ENCODE measurements at regions not wholly inside any gene's neighbourhood (a gene's known extent, or its start where the extent isn't known, plus 50 kb on each side); places are given as distances from the start of the nearest gene placed in this dataset.

DNA sequence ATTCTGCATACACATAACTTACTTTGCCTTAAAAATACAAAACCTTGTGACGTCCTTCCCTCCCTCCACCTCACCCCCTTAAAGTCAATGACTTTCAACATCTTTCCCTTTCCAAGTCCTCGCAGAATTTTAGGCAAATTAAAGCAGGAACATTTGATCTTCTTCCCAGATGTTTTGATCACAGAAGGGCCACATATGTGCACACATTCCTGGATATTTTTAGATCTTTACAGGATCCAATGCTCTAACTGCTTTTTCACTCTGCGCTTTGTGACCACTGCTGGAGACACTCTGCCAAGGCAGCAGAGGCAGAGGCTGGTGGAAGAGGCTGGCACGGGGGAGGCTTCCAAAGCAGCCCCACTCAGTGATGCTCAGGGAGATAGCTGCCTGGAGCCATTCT lies 130.7 kb downstream of the SEC61B start:
- Histone ChIP-seq H3K36me3 (no peaks in the 10 kb centered on the region), H3K4me3 (no peak overlapping the region), H3K27me3 (no peaks in the 10 kb centered on the region), H3K9me3 (no peaks in the 10 kb centered on the region), H3K4me1 (peaks cover 0 to 7% (median 2%) of the 10 kb centered on the region in 4 donors), H3K27ac (peak overlapping the region in 3 of 4 donors; percentile 42 to 74 (median 71))
- DNase-seq (no peak), ATAC-seq (ENCODE audit: low FRiP score in 2 of 2) (no peak)
- WGBS, 2 donors: 61 to 78% methylated on average over 4 of the region's 4 CpGs
- no peak for TF ChIP-seq POLR2AphosphoS5 (IDR thresholded peaks at IDR 0.05)

- Histone ChIP-seq H3K4me1 (peaks cover 0 to 7% (median 2%) of the 10 kb centered on the region in 4 donors), H3K36me3 (no peaks in the 10 kb centered on the region), H3K27ac (peak overlapping the region in 3 of 4 donors; percentile 42 to 74 (median 71)), H3K4me3 (no peak overlapping the region), H3K9me3 (no peaks in the 10 kb centered on the region), H3K27me3 (no peaks in the 10 kb centered on the region)
- WGBS, 2 donors: 61 to 75% methylated on average over 5 of the region's 5 CpGs
- peak in 2 of 4 donors; percentile 33 to 69 for TF ChIP-seq EP300 (IDR thresholded peaks at IDR 0.05)
- no peak for TF ChIP-seq CTCF (IDR thresholded peaks at IDR 0.05)
- TF ChIP-seq POLR2AphosphoS5 (IDR thresholded peaks at IDR 0.05): peak; percentile 69 to 72
- TF ChIP-seq POLR2A (IDR thresholded peaks at IDR 0.05): no peak
- DNase-seq (peak in 1 of 2 donors; percentile 55), ATAC-seq (ENCODE audit: low FRiP score in 2 of 2) (peak in 1 of 2 donors; percentile 63)
These were observed 131.3 kb downstream of the SEC61B start for GRCh38 chr9:99353408-99353807.

GRCh38 chr9:99354104-99354503 lies 132.0 kb downstream of the SEC61B start:
- H3K4me1 ChIP-seq: peaks cover 0 to 7% (median 2%) of the 10 kb centered on the region in 4 donors
- H3K4me3 ChIP-seq: no peak overlapping the region
- peak overlapping the region in 3 of 4 donors; percentile 7 to 60 (median 42) for H3K27ac ChIP-seq
- 75 to 87% methylated on average over 1 of the region's 1 CpG for WGBS, 2 donors
- H3K36me3 ChIP-seq: no peaks in the 10 kb centered on the region
- TF ChIP-seq POLR2A (IDR thresholded peaks at IDR 0.05): no peak
- TF ChIP-seq POLR2AphosphoS5 (IDR thresholded peaks at IDR 0.05): peak in 1 of 2 donors; percentile 41
- ATAC-seq (ENCODE audit: low FRiP score in 2 of 2) (no peak), DNase-seq (no peak)
- H3K9me3 ChIP-seq: no peaks in the 10 kb centered on the region
- no peaks in the 10 kb centered on the region for H3K27me3 ChIP-seq

GRCh38 chr9:99356512-99356971 lies 134.5 kb downstream of the SEC61B start:
- H3K9me3 ChIP-seq: no peaks in the 10 kb centered on the region
- no peaks in the 10 kb centered on the region for H3K36me3 ChIP-seq
- DNase-seq: peak in 1 of 2 donors; percentile 68
- H3K27ac ChIP-seq: peak overlapping the region in 3 of 4 donors; percentile 30 to 83 (median 61)
- H3K4me3 ChIP-seq: no peak overlapping the region
- TF ChIP-seq POLR2AphosphoS5 (IDR thresholded peaks at IDR 0.05): peak in 1 of 2 donors; percentile 66
- peak in 1 of 4 donors; percentile 48 for TF ChIP-seq EP300 (IDR thresholded peaks at IDR 0.05)
- TF ChIP-seq POLR2A (IDR thresholded peaks at IDR 0.05): peak in 1 of 4 donors; percentile 38
- TF ChIP-seq CTCF (IDR thresholded peaks at IDR 0.05): no peak
- H3K4me1 ChIP-seq: peaks cover 0 to 7% (median 2%) of the 10 kb centered on the region in 4 donors
- H3K27me3 ChIP-seq: no peaks in the 10 kb centered on the region
- ATAC-seq (ENCODE audit: low FRiP score in 2 of 2): peak; percentile 72 to 74
- 47 to 57% methylated on average over 5 of the region's 5 CpGs for WGBS, 2 donors

DNA sequence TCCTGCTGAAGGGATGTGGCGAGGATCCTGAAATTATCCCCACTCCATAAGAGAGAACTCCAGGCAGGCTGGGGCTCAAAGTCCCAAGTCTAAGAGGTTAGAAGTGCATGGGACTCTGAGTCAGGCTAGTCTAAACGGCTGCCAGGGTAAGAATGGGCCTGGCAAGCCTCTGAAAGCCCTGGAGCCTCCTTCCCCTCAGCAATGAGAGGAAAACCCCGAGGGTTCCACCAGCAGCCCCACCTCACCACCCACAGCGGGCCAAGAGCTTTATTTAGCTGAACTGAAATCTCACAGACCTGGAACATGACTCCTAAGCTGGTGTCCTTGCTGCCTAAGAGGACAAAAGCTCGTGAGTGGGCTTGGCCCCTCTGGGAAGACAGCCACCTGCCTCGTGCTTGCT lies 135.5 kb downstream of the SEC61B start:
- TF ChIP-seq EP300 (IDR thresholded peaks at IDR 0.05) (no peak), CTCF (IDR thresholded peaks at IDR 0.05) (no peak), POLR2AphosphoS5 (IDR thresholded peaks at IDR 0.05) (no peak), POLR2A (IDR thresholded peaks at IDR 0.05) (no peak)
- Histone ChIP-seq H3K27ac (peak overlapping the region in 2 of 4 donors; percentile 37 to 40), H3K9me3 (no peaks in the 10 kb centered on the region), H3K4me1 (peaks cover 0 to 5% (median 2%) of the 10 kb centered on the region in 4 donors), H3K27me3 (no peaks in the 10 kb centered on the region), H3K4me3 (no peak overlapping the region), H3K36me3 (no peaks in the 10 kb centered on the region)
- WGBS, 2 donors: 52 to 61% methylated on average over 6 of the region's 6 CpGs
- no peak for ATAC-seq (ENCODE audit: low FRiP score in 2 of 2)
- DNase-seq: no peak

- H3K9me3 ChIP-seq: no peaks in the 10 kb centered on the region
- H3K27ac ChIP-seq: no peak overlapping the region
- TF ChIP-seq POLR2AphosphoS5 (IDR thresholded peaks at IDR 0.05) (no peak), CTCF (IDR thresholded peaks at IDR 0.05) (no peak), POLR2A (IDR thresholded peaks at IDR 0.05) (no peak), EP300 (IDR thresholded peaks at IDR 0.05) (no peak)
- no peaks in the 10 kb centered on the region for H3K36me3 ChIP-seq
- no peaks in the 10 kb centered on the region for H3K27me3 ChIP-seq
- 87 to 90% methylated on average over 5 to 7 of the region's 7 CpGs for WGBS, 2 donors
- peaks cover 0 to 3% (median 0%) of the 10 kb centered on the region in 4 donors for H3K4me1 ChIP-seq
- H3K4me3 ChIP-seq: no peak overlapping the region
- ATAC-seq (ENCODE audit: low FRiP score in 2 of 2): no peak
- DNase-seq: no peak
These were observed 136.6 kb downstream of the SEC61B start for GRCh38 chr9:99358668-99359067.

All from upper lobe of left lung (tissue), 6 donors.